HEK293 (cell line): ENCODE measurements at regions not wholly inside any gene's neighbourhood (a gene's known extent, or its start where the extent isn't known, plus 50 kb on each side); places are given as distances from the start of the nearest gene placed in this dataset.

Experiments
- CTCF ChIA-PET: fragments of 350-600 bp; formaldehyde crosslinking; extraction: SDS; loops from one replicate; lab custom pipeline; 2021; ENCODE audit warnings: antibody characterized with exemption; lab: Yijun Ruan, JAX
- POLR2A ChIA-PET: fragments of 300-600 bp; formaldehyde crosslinking; extraction: SDS; loops from one replicate; lab custom pipeline; 2020; ENCODE audit warnings: antibody characterized with exemption, inconsistent platforms; lab: Yijun Ruan, JAX
- H3K27ac ChIP-seq: fragments of 200-500 bp; sonication (Bioruptor generic); 2 replicates; pipeline ENCODE4 v1.5.1; 2014; ENCODE audit warnings: low read depth, low read length, control low read depth, inconsistent platforms; ENCODE audit errors: extremely low read depth
- H3K36me3 ChIP-seq, 2 experiments: fragments of 200-500 bp in 1 of 2; sonication (Bioruptor generic) in 1 of 2; 1 replicate in 1 of 2; 2 replicates in 1 of 2; pipeline ENCODE4 v1.5.1; 2014 to 2017; ENCODE audit warnings: inconsistent platforms in 2 of 2, low read length in 2 of 2; ENCODE audit not compliant: control insufficient read depth in 2 of 2, insufficient read depth in 1 of 2
- H3K4me1 ChIP-seq: fragments of 200-500 bp; sonication (Bioruptor generic); 2 replicates; pipeline ENCODE4 v1.5.1; 2014; ENCODE audit warnings: mild to moderate bottlenecking, low read length, inconsistent platforms; ENCODE audit not compliant: control insufficient read depth, insufficient read depth
- H3K4me3 ChIP-seq: 2 replicates; pipeline ENCODE4 v1.5.1; 2011; ENCODE audit warnings: low read depth, mild to moderate bottlenecking, control low read depth, low read length, moderate library complexity
- H3K9me3 ChIP-seq: fragments of 200-500 bp; sonication (Bioruptor generic); 2 replicates; pipeline ENCODE4 v1.5.1; 2014; ENCODE audit warnings: low read depth, low read length, inconsistent platforms; ENCODE audit not compliant: control insufficient read depth, insufficient read depth
- BCL11A ChIP-seq: fragments of 450-650 bp; formaldehyde crosslinking; IDR thresholded peaks from 2 replicates; pipeline ENCODE4 v1.5.1; 2016; ENCODE audit warnings: low read depth, missing biosample characterization, missing genetic modification characterization
- ELK4 ChIP-seq: IDR thresholded peaks from 2 replicates; pipeline ENCODE4 v1.6.1; 2011; ENCODE audit warnings: mild to moderate bottlenecking, low read depth, low read length, borderline replicate concordance
- HOXC10 ChIP-seq: sonication (generic); formaldehyde crosslinking; IDR thresholded peaks from 2 replicates; pipeline ENCODE4 v1.8.1; 2023; ENCODE audit warnings: mild to moderate bottlenecking, missing genetic modification reagents
- KLF9 ChIP-seq: fragments of 450-650 bp; formaldehyde crosslinking; IDR thresholded peaks from 2 replicates; pipeline ENCODE4 v1.5.1; 2016; ENCODE audit warnings: missing biosample characterization, missing genetic modification characterization, low read depth
- PATZ1 ChIP-seq: fragments of 450-650 bp; formaldehyde crosslinking; IDR thresholded peaks from 2 replicates; pipeline ENCODE4 v1.5.1; 2016; ENCODE audit warnings: missing biosample characterization, missing genetic modification characterization
- REPIN1 ChIP-seq: fragments of 450-650 bp; formaldehyde crosslinking; IDR thresholded peaks from 2 replicates; pipeline ENCODE4 v1.5.1; 2017; ENCODE audit warnings: missing biosample characterization, missing genetic modification characterization, low read depth
- TRIM28 ChIP-seq: IDR thresholded peaks from 2 replicates; pipeline ENCODE4 v1.6.1; 2011; ENCODE audit warnings: low read length, control low read depth, borderline replicate concordance
- ZBTB17 ChIP-seq: fragments of 450-650 bp; formaldehyde crosslinking; IDR thresholded peaks from 2 replicates; pipeline ENCODE4 v1.5.1; 2016; ENCODE audit warnings: missing biosample characterization, missing genetic modification characterization
- ZNF133 ChIP-seq: fragments of 450-650 bp; formaldehyde crosslinking; IDR thresholded peaks from 2 replicates; pipeline ENCODE4 v1.5.1; 2016; ENCODE audit warnings: missing biosample characterization, missing genetic modification characterization
- ZNF146 ChIP-seq: fragments of 450-650 bp; formaldehyde crosslinking; IDR thresholded peaks from 2 replicates; pipeline ENCODE4 v1.5.1; 2016; ENCODE audit warnings: missing biosample characterization, missing genetic modification characterization
- ZNF16 ChIP-seq: fragments of 450-650 bp; formaldehyde crosslinking; IDR thresholded peaks from 2 replicates; pipeline ENCODE4 v1.5.1; 2016; ENCODE audit warnings: low read depth, missing biosample characterization, missing genetic modification characterization
- ZNF174 ChIP-seq: fragments of 450-650 bp; formaldehyde crosslinking; IDR thresholded peaks from 2 replicates; pipeline ENCODE4 v1.5.0; 2017; ENCODE audit warnings: missing biosample characterization, mild to moderate bottlenecking, missing genetic modification characterization
- ZNF23 ChIP-seq: fragments of 450-650 bp; formaldehyde crosslinking; IDR thresholded peaks from 2 replicates; pipeline ENCODE4 v1.5.1; 2016; ENCODE audit warnings: missing biosample characterization, missing genetic modification characterization, borderline replicate concordance
- ZNF266 ChIP-seq: fragments of 450-650 bp; formaldehyde crosslinking; IDR thresholded peaks from 2 replicates; pipeline ENCODE4 v1.5.1; 2016; ENCODE audit warnings: missing biosample characterization, missing genetic modification characterization, low read depth
- ZNF521 ChIP-seq: fragments of 450-650 bp; formaldehyde crosslinking; IDR thresholded peaks from 2 replicates; pipeline ENCODE4 v1.5.1; 2017; ENCODE audit warnings: missing biosample characterization, mild to moderate bottlenecking, missing genetic modification characterization
- ZNF529 ChIP-seq: fragments of 450-650 bp; formaldehyde crosslinking; IDR thresholded peaks from 2 replicates; pipeline ENCODE4 v1.5.1; 2017; ENCODE audit warnings: missing genetic modification characterization, missing biosample characterization; ENCODE audit not compliant: insufficient replicate concordance
- ZNF555 ChIP-seq: fragments of 450-650 bp; formaldehyde crosslinking; conservative IDR thresholded peaks from 2 replicates; pipeline ENCODE4 v1.5.1; 2017; ENCODE audit warnings: missing biosample characterization, mild to moderate bottlenecking, missing genetic modification characterization, inconsistent platforms
- ZNF621 ChIP-seq: fragments of 450-650 bp; formaldehyde crosslinking; IDR thresholded peaks from 2 replicates; pipeline ENCODE4 v1.5.1; 2017; ENCODE audit warnings: missing biosample characterization, missing genetic modification characterization
- ZNF624 ChIP-seq: fragments of 450-650 bp; formaldehyde crosslinking; IDR thresholded peaks from 2 replicates; pipeline ENCODE4 v1.5.1; 2017; ENCODE audit warnings: missing biosample characterization, missing genetic modification characterization
- ZNF660 ChIP-seq: fragments of 450-650 bp; IDR thresholded peaks from 2 replicates; pipeline ENCODE4 v1.5.1; 2018; ENCODE audit warnings: missing biosample characterization, mild to moderate bottlenecking, missing genetic modification characterization
- ZNF785 ChIP-seq: fragments of 450-650 bp; formaldehyde crosslinking; IDR thresholded peaks from 2 replicates; pipeline ENCODE4 v1.5.1; 2016; ENCODE audit warnings: missing biosample characterization, missing genetic modification characterization
- ZSCAN16 ChIP-seq: fragments of 450-650 bp; formaldehyde crosslinking; IDR thresholded peaks from 2 replicates; pipeline ENCODE4 v1.5.1; 2016; ENCODE audit warnings: missing biosample characterization, missing genetic modification characterization
- TF ChIP-seq, protein P1 (sequence below): fragments of 450-650 bp; formaldehyde crosslinking; IDR thresholded peaks from 2 replicates; pipeline ENCODE4 v1.5.1; 2016; ENCODE audit warnings: missing biosample characterization, missing genetic modification characterization

- H3K4me1 ChIP-seq = no peaks in the 10 kb centered on the region
- H3K27ac ChIP-seq = no peak overlapping the region
- H3K4me3 ChIP-seq = no peak overlapping the region
- CTCF ChIA-PET = no interaction called here
- H3K36me3 ChIP-seq = no peaks in the 10 kb centered on the region
- POLR2A ChIA-PET = no interaction called here
- TF ChIP-seq ZNF174 (tag by site-specific recombination) = no peak
- TF ChIP-seq ZNF521 (tag by site-specific recombination) = no peak
- TF ChIP-seq REPIN1 = no peak
- no peak for TF ChIP-seq ZNF266
- TF ChIP-seq HOXC10 (CRISPR knock-in tag) = no peak
- TF ChIP-seq ZNF23 (tag by site-specific recombination) = no peak
- TF ChIP-seq ZNF16 (tag by site-specific recombination) = no peak
- no peak for TF ChIP-seq ZSCAN16 (tag by site-specific recombination)
- no peak for TF ChIP-seq ZBTB17 (tag by site-specific recombination)
- no peak for TF ChIP-seq TRIM28
- TF ChIP-seq, protein P1, sequence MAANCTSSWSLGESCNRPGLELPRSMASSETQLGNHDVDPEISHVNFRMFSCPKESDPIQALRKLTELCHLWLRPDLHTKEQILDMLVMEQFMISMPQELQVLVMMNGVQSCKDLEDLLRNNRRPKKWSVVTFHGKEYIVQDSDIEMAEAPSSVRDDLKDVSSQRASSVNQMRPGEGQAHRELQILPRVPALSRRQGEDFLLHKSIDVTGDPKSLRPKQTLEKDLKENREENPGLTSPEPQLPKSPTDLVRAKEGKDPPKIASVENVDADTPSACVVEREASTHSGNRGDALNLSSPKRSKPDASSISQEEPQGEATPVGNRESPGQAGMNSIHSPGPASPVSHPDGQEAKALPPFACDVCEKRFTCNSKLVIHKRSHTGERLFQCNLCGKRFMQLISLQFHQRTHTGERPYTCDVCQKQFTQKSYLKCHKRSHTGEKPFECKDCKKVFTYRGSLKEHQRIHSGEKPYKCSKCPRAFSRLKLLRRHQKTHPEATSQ (tag by site-specific recombination) = no peak
- no peaks in the 10 kb centered on the region for H3K9me3 ChIP-seq
Observed at GRCh38 chr3:68025189-68025588, 370.8 kb upstream of the SUCLG2 start.

DNA sequence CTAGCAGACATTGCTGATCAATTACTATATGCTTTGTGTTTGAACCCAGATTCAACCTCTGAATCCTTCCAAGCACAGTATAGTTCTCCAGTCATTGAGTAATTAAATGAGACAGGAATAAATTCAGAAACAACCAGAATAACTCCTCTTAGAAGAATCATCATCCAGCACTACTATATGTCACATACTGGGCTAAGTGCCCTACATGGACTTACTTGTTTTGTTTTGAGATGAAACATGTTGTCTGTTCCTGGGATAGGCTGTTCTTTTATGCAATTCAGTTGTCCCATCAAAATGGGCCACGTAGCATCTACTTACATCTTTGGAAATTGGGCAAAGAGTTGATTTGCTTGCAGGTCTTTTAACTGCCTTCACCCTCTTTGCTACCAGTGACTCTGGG, 365.5 kb upstream of the SUCLG2 start:
- Histone ChIP-seq H3K36me3 (no peaks in the 10 kb centered on the region), H3K4me1 (no peaks in the 10 kb centered on the region), H3K27ac (no peak overlapping the region), H3K9me3 (no peaks in the 10 kb centered on the region), H3K4me3 (no peak overlapping the region)
- TF ChIP-seq ZNF621 (no peak), KLF9 (tag by site-specific recombination) (no peak), ZNF660 (no peak), ZNF146 (tag by site-specific recombination) (no peak), ELK4 (no peak), ZNF529 (tag by site-specific recombination) (no peak), ZNF624 (tag by site-specific recombination) (no peak), BCL11A (tag by site-specific recombination) (no peak), PATZ1 (no peak), ZNF555 (tag by site-specific recombination) (no peak), ZNF785 (tag by site-specific recombination) (no peak), ZNF133 (tag by site-specific recombination) (no peak)
- ChIA-PET POLR2A (no interaction called here), CTCF (no interaction called here)
